Thyroid gland (tissue), 4 donors: ENCODE measurements at regions not wholly inside any gene's neighbourhood (a gene's known extent, or its start where the extent isn't known, plus 50 kb on each side); places are given as distances from the start of the nearest gene placed in this dataset.
"Not testable (repeated sequence)": the region's sequence is repeated elsewhere in the genome, so short reads cannot be mapped to it uniquely, and the experiment has no call there.

ENCODE experiments used
- DNase-seq, 2 donors: peaks; one replicate each; pipeline ENCODE4 v3.0.0-alpha.2; 2019
- H3K27ac ChIP-seq, 3 donors: fragments of 200-600 bp; sonication (generic); 1 replicate in 2 of 3; 2 replicates in 1 of 3; pipeline ENCODE4 v1.5.1; 2016 to 2019; ENCODE audit warnings: mild to moderate bottlenecking in 1 of 3, moderate library complexity in 1 of 3
- H3K27me3 ChIP-seq: fragments of 200-600 bp; sonication (generic); one replicate; pipeline ENCODE4 v1.5.1; 2019
- H3K36me3 ChIP-seq, 2 donors: fragments of 200-600 bp; sonication (generic); one replicate each; pipeline ENCODE4 v1.5.1; 2016 to 2019
- H3K4me1 ChIP-seq, 2 donors: fragments of 200-600 bp; sonication (generic); one replicate each; pipeline ENCODE4 v1.5.1; 2017 to 2019
- H3K4me3 ChIP-seq, 3 donors: fragments of 200-600 bp; sonication (generic); replicated peaks in 1 of 3; 1 replicate in 2 of 3; 2 replicates in 1 of 3; pipeline ENCODE4 v1.5.1; 2016; ENCODE audit warnings: mild to moderate bottlenecking in 1 of 3
- H3K9me3 ChIP-seq: fragments of 200-600 bp; sonication (generic); one replicate; pipeline ENCODE4 v1.5.1; 2017
- CTCF ChIP-seq, 6 experiments: fragments of 200-600 bp in 3 of 6; fragments of 450-650 bp in 3 of 6; sonication (generic) in 3 of 6; IDR thresholded peaks; one replicate each; pipeline ENCODE4 v1.5.1; 2016 to 2019; ENCODE audit warnings: antibody characterized with exemption in 6 of 6, mild to moderate bottlenecking in 2 of 6, inconsistent platforms in 1 of 6, moderate library complexity in 1 of 6
- POLR2A ChIP-seq, 2 donors: fragments of 450-650 bp; IDR thresholded peaks; one replicate each; pipeline ENCODE4 v1.6.1; 2017; ENCODE audit warnings: antibody characterized with exemption in 2 of 2, mild to moderate bottlenecking in 2 of 2, moderate library complexity in 1 of 2
- WGBS, 2 donors: methylation state at CpG; one replicate each; pipeline ENCODE4 v1.1.5; 2017; 5-methylcytosine and 5-hydroxymethylcytosine counted together
- intact Hi-C: fragments of 100-400 bp; cut with DNase I; formaldehyde crosslinking; loops from one replicate; pipeline ENCODE4 v1.15.1; 2023

- no peak overlapping the region for H3K4me3 ChIP-seq
- 44 to 58% methylated on average over 7 of the region's 7 CpGs for WGBS, 2 donors
- no peak overlapping the region for H3K27ac ChIP-seq
- H3K4me1 ChIP-seq: no peaks in the 10 kb centered on the region
- intact Hi-C loops: no loop called here
- DNase-seq: no peak
- no peaks in the 10 kb centered on the region for H3K36me3 ChIP-seq
- no peak for TF ChIP-seq POLR2A (IDR thresholded peaks at IDR 0.05)
- TF ChIP-seq CTCF (IDR thresholded peaks at IDR 0.05): no peak
- no peaks in the 10 kb centered on the region for H3K9me3 ChIP-seq
- no peaks in the 10 kb centered on the region for H3K27me3 ChIP-seq
Measured at GRCh38 chr12:124140944-124141486, 153.9 kb upstream of the RFLNA start.

GRCh38 chr12:124141611-124142010, 153.3 kb upstream of the RFLNA start:
- H3K27me3 ChIP-seq, DNase-seq, intact Hi-C loops, H3K4me3 ChIP-seq, H3K36me3 ChIP-seq, H3K4me1 ChIP-seq, H3K27ac ChIP-seq, H3K9me3 ChIP-seq: not testable (repeated sequence)
- WGBS, 2 donors: 44 to 53% methylated on average over 3 of the region's 3 CpGs

- DNase-seq: no peak
- Histone ChIP-seq H3K4me3 (no peak overlapping the region), H3K9me3 (no peaks in the 10 kb centered on the region), H3K27ac (no peak overlapping the region), H3K36me3 (no peaks in the 10 kb centered on the region), H3K4me1 (no peaks in the 10 kb centered on the region), H3K27me3 (no peaks in the 10 kb centered on the region)
- 90% methylated on average over 8 of the region's 8 CpGs for WGBS, 2 donors
- intact Hi-C loops: no loop called here
- TF ChIP-seq POLR2A (IDR thresholded peaks at IDR 0.05) (no peak), CTCF (IDR thresholded peaks at IDR 0.05) (no peak)
Measured at GRCh38 chr12:124142395-124143035, 152.4 kb upstream of the RFLNA start.

GRCh38 chr12:124143726-124144125, 151.2 kb upstream of the RFLNA start:
- no peaks in the 10 kb centered on the region for H3K27me3 ChIP-seq
- H3K27ac ChIP-seq: no peak overlapping the region
- TF ChIP-seq CTCF (IDR thresholded peaks at IDR 0.05): no peak
- TF ChIP-seq POLR2A (IDR thresholded peaks at IDR 0.05): no peak
- DNase-seq: no peak
- intact Hi-C loops: no loop called here
- no peaks in the 10 kb centered on the region for H3K4me1 ChIP-seq
- 79 to 82% methylated on average over 5 of the region's 5 CpGs for WGBS, 2 donors
- H3K36me3 ChIP-seq: no peaks in the 10 kb centered on the region
- H3K9me3 ChIP-seq: no peaks in the 10 kb centered on the region
- H3K4me3 ChIP-seq: no peak overlapping the region

- no peak for DNase-seq
- 83 to 84% methylated on average over 9 of the region's 9 CpGs for WGBS, 2 donors
- no peaks in the 10 kb centered on the region for H3K27me3 ChIP-seq
- intact Hi-C loops: no loop called here
- no peak overlapping the region for H3K27ac ChIP-seq
- no peaks in the 10 kb centered on the region for H3K36me3 ChIP-seq
- H3K9me3 ChIP-seq: no peaks in the 10 kb centered on the region
- no peaks in the 10 kb centered on the region for H3K4me1 ChIP-seq
- TF ChIP-seq CTCF (IDR thresholded peaks at IDR 0.05): no peak
- no peak for TF ChIP-seq POLR2A (IDR thresholded peaks at IDR 0.05)
- no peak overlapping the region for H3K4me3 ChIP-seq
Measured at GRCh38 chr12:124144531-124145194, 150.2 kb upstream of the RFLNA start.
